ENCODE measurements at regions not wholly inside any gene's neighbourhood (a gene's known extent, or its start where the extent isn't known, plus 50 kb on each side); places are given as distances from the start of the nearest gene placed in this dataset.
"Not testable (repeated sequence)": the region's sequence is repeated elsewhere in the genome, so short reads cannot be mapped to it uniquely, and the experiment has no call there.

GRCh38 chrX:82666355-82666754 lies 841.7 kb upstream of the POU3F4 start:
- H3K9me3 Mint-ChIP-seq, result no peaks in the 10 kb centered on the region
- no peaks in the 10 kb centered on the region for H3K36me3 Mint-ChIP-seq
- POLR2A ChIA-PET, result no interaction called here
- H3K27me3 Mint-ChIP-seq, result no peaks in the 10 kb centered on the region
- no peak overlapping the region for H3K27ac Mint-ChIP-seq
- intact Hi-C loops (cut with micrococcal nuclease), result no loop called here
- CTCF ChIA-PET, result no interaction called here
- H3K4me1 Mint-ChIP-seq (ENCODE audit: low read depth), result no peaks in the 10 kb centered on the region
- DNase-seq, result no peak
- no peak overlapping the region for H3K4me3 Mint-ChIP-seq

- no peaks in the 10 kb centered on the region for H3K27me3 Mint-ChIP-seq
- no peak overlapping the region for H3K4me3 Mint-ChIP-seq
- no peak for DNase-seq
- H3K27ac Mint-ChIP-seq, result no peak overlapping the region
- H3K4me1 Mint-ChIP-seq (ENCODE audit: low read depth), result no peaks in the 10 kb centered on the region
- POLR2A ChIA-PET, result no interaction called here
- intact Hi-C loops (cut with micrococcal nuclease), result loop anchor here (5.0 kb wide), 1 partner anchor 458 kb away; no protein-coding TSS in a partner anchor
- no peaks in the 10 kb centered on the region for H3K36me3 Mint-ChIP-seq
- H3K9me3 Mint-ChIP-seq, result no peaks in the 10 kb centered on the region
- CTCF ChIA-PET, result interaction anchor here (0.8 to 2.1 kb wide), 2 partner anchors 458 to 717 kb away, joined by 3 to 7 read pairs; no protein-coding TSS in a partner anchor
Measured at GRCh38 chrX:82675104-82675503, 833.0 kb upstream of the POU3F4 start.

GRCh38 chrX:82676386-82676785 lies 831.7 kb upstream of the POU3F4 start:
- no peak for DNase-seq
- Mint-ChIP-seq H3K9me3 (no peaks in the 10 kb centered on the region), H3K36me3 (no peaks in the 10 kb centered on the region), H3K27me3 (no peaks in the 10 kb centered on the region), H3K4me3 (no peak overlapping the region), H3K4me1 (ENCODE audit: low read depth) (no peaks in the 10 kb centered on the region), H3K27ac (no peak overlapping the region)
- CTCF ChIA-PET, result interaction anchor here (2.1 to 2.2 kb wide), 2 partner anchors 458 to 718 kb away, joined by 7 read pairs; no protein-coding TSS in a partner anchor
- intact Hi-C loops (cut with micrococcal nuclease), result loop anchor here (5.0 kb wide), 1 partner anchor 459 kb away; no protein-coding TSS in a partner anchor
- POLR2A ChIA-PET, result no interaction called here

GRCh38 chrX:82677286-82677685 lies 830.8 kb upstream of the POU3F4 start:
- no peak for DNase-seq
- ChIA-PET CTCF (interaction anchor here (2.1 to 2.2 kb wide), 2 partner anchors 459 to 719 kb away, joined by 7 read pairs; no protein-coding TSS in a partner anchor), POLR2A (no interaction called here)

GRCh38 chrX:82692991-82693390 lies 815.1 kb upstream of the POU3F4 start:
- Mint-ChIP-seq H3K36me3 (no peaks in the 10 kb centered on the region), H3K4me1 (ENCODE audit: low read depth) (no peaks in the 10 kb centered on the region), H3K4me3 (no peak overlapping the region), H3K9me3 (no peaks in the 10 kb centered on the region), H3K27ac (no peak overlapping the region), H3K27me3 (no peaks in the 10 kb centered on the region)
- no peak for DNase-seq
- intact Hi-C loops (cut with micrococcal nuclease), result no loop called here
- POLR2A ChIA-PET, result no interaction called here
- CTCF ChIA-PET, result no interaction called here

More at GRCh38 chrX:82677286-82677685, 830.8 kb upstream of the POU3F4 start:
- Mint-ChIP-seq H3K4me3 (no peak overlapping the region), H3K4me1 (ENCODE audit: low read depth) (no peaks in the 10 kb centered on the region), H3K36me3 (no peaks in the 10 kb centered on the region), H3K27me3 (no peaks in the 10 kb centered on the region), H3K27ac (no peak overlapping the region), H3K9me3 (no peaks in the 10 kb centered on the region)
- intact Hi-C loops (cut with micrococcal nuclease), result loop anchor here (5.0 kb wide), 1 partner anchor 460 kb away; no protein-coding TSS in a partner anchor

- Mint-ChIP-seq H3K27ac (no peak overlapping the region), H3K4me1 (ENCODE audit: low read depth) (no peaks in the 10 kb centered on the region)
Measured at GRCh38 chrX:82695066-82695465, 813.0 kb upstream of the POU3F4 start.

GRCh38 chrX:82703551-82703950 lies 804.5 kb upstream of the POU3F4 start:
- DNase-seq, result no peak
- no peaks in the 10 kb centered on the region for H3K36me3 Mint-ChIP-seq
- ChIA-PET POLR2A (no interaction called here), CTCF (no interaction called here)
- H3K4me3 Mint-ChIP-seq, result no peak overlapping the region
- intact Hi-C loops (cut with micrococcal nuclease), result no loop called here
- no peaks in the 10 kb centered on the region for H3K4me1 Mint-ChIP-seq (ENCODE audit: low read depth)
- H3K27me3 Mint-ChIP-seq, result no peaks in the 10 kb centered on the region
- no peak overlapping the region for H3K27ac Mint-ChIP-seq
- H3K9me3 Mint-ChIP-seq, result no peaks in the 10 kb centered on the region

More at GRCh38 chrX:82695066-82695465, 813.0 kb upstream of the POU3F4 start:
- no peaks in the 10 kb centered on the region for H3K27me3 Mint-ChIP-seq
- H3K9me3 Mint-ChIP-seq, result no peaks in the 10 kb centered on the region
- H3K36me3 Mint-ChIP-seq, result no peaks in the 10 kb centered on the region
- ChIA-PET CTCF (no interaction called here), POLR2A (no interaction called here)
- DNase-seq, result no peak
- intact Hi-C loops (cut with micrococcal nuclease), result no loop called here
- H3K4me3 Mint-ChIP-seq, result no peak overlapping the region

GRCh38 chrX:82711457-82711856 lies 796.6 kb upstream of the POU3F4 start:
- no peaks in the 10 kb centered on the region for H3K27me3 Mint-ChIP-seq
- ChIA-PET POLR2A (no interaction called here), CTCF (no interaction called here)
- H3K4me3 Mint-ChIP-seq, result no peak overlapping the region
- no peaks in the 10 kb centered on the region for H3K9me3 Mint-ChIP-seq
- H3K36me3 Mint-ChIP-seq, result no peaks in the 10 kb centered on the region
- no peaks in the 10 kb centered on the region for H3K4me1 Mint-ChIP-seq (ENCODE audit: low read depth)
- DNase-seq, result no peak
- intact Hi-C loops (cut with micrococcal nuclease), result no loop called here
- no peak overlapping the region for H3K27ac Mint-ChIP-seq

GRCh38 chrX:82721891-82722290 lies 786.2 kb upstream of the POU3F4 start:
- Mint-ChIP-seq H3K4me1 (ENCODE audit: low read depth) (no peaks in the 10 kb centered on the region), H3K9me3 (no peaks in the 10 kb centered on the region), H3K4me3 (no peak overlapping the region), H3K27me3 (no peaks in the 10 kb centered on the region), H3K36me3 (no peaks in the 10 kb centered on the region), H3K27ac (no peak overlapping the region)
- ChIA-PET CTCF (no interaction called here), POLR2A (no interaction called here)
- intact Hi-C loops (cut with micrococcal nuclease), result no loop called here
- no peak for DNase-seq

GRCh38 chrX:82723806-82724205 lies 784.3 kb upstream of the POU3F4 start:
- Mint-ChIP-seq H3K36me3 (no peaks in the 10 kb centered on the region), H3K4me3 (no peak overlapping the region), H3K9me3 (no peaks in the 10 kb centered on the region), H3K27me3 (no peaks in the 10 kb centered on the region), H3K4me1 (ENCODE audit: low read depth) (no peaks in the 10 kb centered on the region), H3K27ac (no peak overlapping the region)
- CTCF ChIA-PET, result no interaction called here
- intact Hi-C loops (cut with micrococcal nuclease), result no loop called here
- POLR2A ChIA-PET, result no interaction called here
- no peak for DNase-seq

GRCh38 chrX:82727436-82727835 lies 780.7 kb upstream of the POU3F4 start:
- intact Hi-C loops (cut with micrococcal nuclease); H3K27me3 Mint-ChIP-seq; POLR2A ChIA-PET; H3K4me1 Mint-ChIP-seq (ENCODE audit: low read depth); H3K27ac Mint-ChIP-seq; CTCF ChIA-PET; H3K9me3 Mint-ChIP-seq; H3K36me3 Mint-ChIP-seq; DNase-seq; H3K4me3 Mint-ChIP-seq: not testable (repeated sequence)

- Mint-ChIP-seq H3K4me1 (ENCODE audit: low read depth) (no peaks in the 10 kb centered on the region), H3K4me3 (no peak overlapping the region), H3K9me3 (no peaks in the 10 kb centered on the region), H3K27me3 (no peaks in the 10 kb centered on the region), H3K27ac (no peak overlapping the region), H3K36me3 (no peaks in the 10 kb centered on the region)
- intact Hi-C loops (cut with micrococcal nuclease), result no loop called here
- ChIA-PET CTCF (no interaction called here), POLR2A (no interaction called here)
- DNase-seq, result no peak
Measured at GRCh38 chrX:82732861-82733260, 775.2 kb upstream of the POU3F4 start.

GRCh38 chrX:82734140-82734539 lies 774.0 kb upstream of the POU3F4 start:
- H3K4me3 Mint-ChIP-seq, result no peak overlapping the region
- no peaks in the 10 kb centered on the region for H3K9me3 Mint-ChIP-seq
- H3K36me3 Mint-ChIP-seq, result no peaks in the 10 kb centered on the region
- H3K4me1 Mint-ChIP-seq (ENCODE audit: low read depth), result no peaks in the 10 kb centered on the region
- ChIA-PET POLR2A (no interaction called here), CTCF (no interaction called here)
- DNase-seq, result no peak
- intact Hi-C loops (cut with micrococcal nuclease), result no loop called here
- no peak overlapping the region for H3K27ac Mint-ChIP-seq
- H3K27me3 Mint-ChIP-seq, result no peaks in the 10 kb centered on the region

GRCh38 chrX:82738313-82738712 lies 769.8 kb upstream of the POU3F4 start:
- H3K4me1 Mint-ChIP-seq (ENCODE audit: low read depth); POLR2A ChIA-PET; H3K4me3 Mint-ChIP-seq; CTCF ChIA-PET; H3K27me3 Mint-ChIP-seq; H3K36me3 Mint-ChIP-seq; DNase-seq; H3K27ac Mint-ChIP-seq; H3K9me3 Mint-ChIP-seq; intact Hi-C loops (cut with micrococcal nuclease): not testable (repeated sequence)
